Adipocyte (in vitro differentiated cells): ENCODE measurements at regions not wholly inside any gene's neighbourhood (a gene's known extent, or its start where the extent isn't known, plus 50 kb on each side); places are given as distances from the start of the nearest gene placed in this dataset.

Experiments used
- DNase-seq: peaks from one replicate; pipeline ENCODE4 v3.0.0-alpha.2; 2015; ENCODE audit warnings: low read depth
- H3K27me3 ChIP-seq: replicated peaks from 2 replicates; pipeline ENCODE4 v1.7.0; 2013; ENCODE audit warnings: mild to moderate bottlenecking, low read length, moderate library complexity; ENCODE audit not compliant: control insufficient read depth, insufficient read depth
- H3K36me3 ChIP-seq: 2 replicates; pipeline ENCODE4 v1.7.0; 2013; ENCODE audit warnings: low read length, mild to moderate bottlenecking, moderate library complexity; ENCODE audit not compliant: control insufficient read depth, insufficient read depth, severe bottlenecking
- H3K4me1 ChIP-seq: 2 replicates; pipeline ENCODE4 v1.7.0; 2013; ENCODE audit warnings: mild to moderate bottlenecking, low read length, moderate library complexity; ENCODE audit not compliant: control insufficient read depth, insufficient read depth
- H3K4me3 ChIP-seq: 2 replicates; pipeline ENCODE4 v1.7.0; 2013; ENCODE audit warnings: mild to moderate bottlenecking, low read length, moderate library complexity
- H3K9ac ChIP-seq: 2 replicates; pipeline ENCODE4 v1.7.0; 2013; ENCODE audit warnings: mild to moderate bottlenecking, low read length, moderate library complexity
- H3K9me3 ChIP-seq: 2 replicates; pipeline ENCODE4 v1.7.0; 2013; ENCODE audit warnings: mild to moderate bottlenecking, low read length, moderate library complexity; ENCODE audit not compliant: control insufficient read depth

- no peaks in the 10 kb centered on the region for H3K27me3 ChIP-seq
- H3K9me3 ChIP-seq = no peaks in the 10 kb centered on the region
- H3K9ac ChIP-seq = no peak overlapping the region
- H3K4me1 ChIP-seq = peaks cover 4% of the 10 kb centered on the region
- no peaks in the 10 kb centered on the region for H3K36me3 ChIP-seq
- no peak overlapping the region for H3K4me3 ChIP-seq
- DNase-seq = no peak
Observed at GRCh38 chr22:48700180-48700565, 1127.5 kb downstream of the BRD1 start.

- DNase-seq = no peak
- Histone ChIP-seq H3K9ac (no peak overlapping the region), H3K27me3 (no peaks in the 10 kb centered on the region), H3K9me3 (no peaks in the 10 kb centered on the region), H3K4me1 (peaks cover 4% of the 10 kb centered on the region), H3K4me3 (no peak overlapping the region), H3K36me3 (no peaks in the 10 kb centered on the region)
Observed at GRCh38 chr22:48699511-48699910, 1128.2 kb downstream of the BRD1 start.

GRCh38 chr22:48698618-48699017 lies 1129.1 kb downstream of the BRD1 start:
- Histone ChIP-seq H3K4me1 (peaks cover 4% of the 10 kb centered on the region), H3K27me3 (no peaks in the 10 kb centered on the region), H3K9ac (no peak overlapping the region), H3K4me3 (no peak overlapping the region), H3K9me3 (no peaks in the 10 kb centered on the region), H3K36me3 (no peaks in the 10 kb centered on the region)
- no peak for DNase-seq

GRCh38 chr22:48697694-48698276 lies 1129.9 kb downstream of the BRD1 start:
- Histone ChIP-seq H3K36me3 (no peaks in the 10 kb centered on the region), H3K9me3 (no peaks in the 10 kb centered on the region), H3K4me3 (no peak overlapping the region), H3K4me1 (peaks cover 4% of the 10 kb centered on the region), H3K27me3 (no peaks in the 10 kb centered on the region), H3K9ac (no peak overlapping the region)
- DNase-seq = no peak

- H3K27me3 ChIP-seq = no peaks in the 10 kb centered on the region
- no peak for DNase-seq
- no peaks in the 10 kb centered on the region for H3K36me3 ChIP-seq
- H3K4me1 ChIP-seq = peaks cover 2% of the 10 kb centered on the region
- no peak overlapping the region for H3K4me3 ChIP-seq
- no peaks in the 10 kb centered on the region for H3K9me3 ChIP-seq
- no peak overlapping the region for H3K9ac ChIP-seq
Observed at GRCh38 chr22:48697223-48697622, 1130.5 kb downstream of the BRD1 start.

GRCh38 chr22:48696371-48696770 lies 1131.3 kb downstream of the BRD1 start:
- Histone ChIP-seq H3K36me3 (no peaks in the 10 kb centered on the region), H3K4me3 (no peak overlapping the region), H3K27me3 (no peaks in the 10 kb centered on the region), H3K9ac (no peak overlapping the region), H3K4me1 (no peaks in the 10 kb centered on the region), H3K9me3 (no peaks in the 10 kb centered on the region)
- no peak for DNase-seq

GRCh38 chr22:48695731-48696305 lies 1131.9 kb downstream of the BRD1 start:
- Histone ChIP-seq H3K27me3 (no peaks in the 10 kb centered on the region), H3K4me3 (no peak overlapping the region), H3K36me3 (no peaks in the 10 kb centered on the region), H3K9me3 (no peaks in the 10 kb centered on the region), H3K4me1 (no peaks in the 10 kb centered on the region), H3K9ac (no peak overlapping the region)
- DNase-seq = no peak

- no peaks in the 10 kb centered on the region for H3K4me1 ChIP-seq
- no peak overlapping the region for H3K4me3 ChIP-seq
- no peaks in the 10 kb centered on the region for H3K27me3 ChIP-seq
- H3K9me3 ChIP-seq = no peaks in the 10 kb centered on the region
- H3K9ac ChIP-seq = no peak overlapping the region
- H3K36me3 ChIP-seq = no peaks in the 10 kb centered on the region
- DNase-seq = no peak
Observed at GRCh38 chr22:48695251-48695650, 1132.4 kb downstream of the BRD1 start.

- H3K36me3 ChIP-seq = no peaks in the 10 kb centered on the region
- H3K9me3 ChIP-seq = no peaks in the 10 kb centered on the region
- no peak for DNase-seq
- H3K4me3 ChIP-seq = no peak overlapping the region
- no peaks in the 10 kb centered on the region for H3K27me3 ChIP-seq
- no peaks in the 10 kb centered on the region for H3K4me1 ChIP-seq
- H3K9ac ChIP-seq = no peak overlapping the region
Observed at GRCh38 chr22:48694296-48694883, 1133.3 kb downstream of the BRD1 start.

- no peak for DNase-seq
- no peaks in the 10 kb centered on the region for H3K36me3 ChIP-seq
- H3K9me3 ChIP-seq = no peaks in the 10 kb centered on the region
Observed at GRCh38 chr22:48693377-48694135, 1134.1 kb downstream of the BRD1 start.

GRCh38 chr22:48692734-48693376 lies 1134.8 kb downstream of the BRD1 start:
- Histone ChIP-seq H3K4me1 (no peaks in the 10 kb centered on the region), H3K4me3 (no peak overlapping the region), H3K9ac (no peak overlapping the region), H3K9me3 (no peaks in the 10 kb centered on the region), H3K36me3 (no peaks in the 10 kb centered on the region), H3K27me3 (no peaks in the 10 kb centered on the region)
- DNase-seq = no peak

More at GRCh38 chr22:48693377-48694135, 1134.1 kb downstream of the BRD1 start:
- H3K27me3 ChIP-seq = no peaks in the 10 kb centered on the region
- H3K9ac ChIP-seq = no peak overlapping the region
- no peaks in the 10 kb centered on the region for H3K4me1 ChIP-seq
- no peak overlapping the region for H3K4me3 ChIP-seq
